Sigmoid colon (tissue), 4 donors: ENCODE measurements at regions not wholly inside any gene's neighbourhood (a gene's known extent, or its start where the extent isn't known, plus 50 kb on each side); places are given as distances from the start of the nearest gene placed in this dataset.

Experiments used
- CTCF ChIP-seq, 4 experiments: fragments of 450-650 bp in 3 of 4; fragments of 200-600 bp in 1 of 4; IDR thresholded peaks; one replicate each; pipeline ENCODE4 v1.5.1; 2016 to 2019; ENCODE audit warnings: antibody characterized with exemption in 4 of 4, mild to moderate bottlenecking in 3 of 4, moderate library complexity in 2 of 4
- EP300 ChIP-seq, 4 donors: sonication (generic); formaldehyde crosslinking; IDR thresholded peaks; one replicate each; pipeline ENCODE4 v1.6.1; 2017; ENCODE audit warnings: antibody characterized with exemption in 4 of 4
- POLR2A ChIP-seq, 2 donors: fragments of 450-650 bp; IDR thresholded peaks; one replicate each; pipeline ENCODE4 v1.6.1; 2016; ENCODE audit warnings: antibody characterized with exemption in 2 of 2, mild to moderate bottlenecking in 2 of 2, moderate library complexity in 2 of 2
- POLR2AphosphoS5 ChIP-seq, 4 donors: sonication (generic); formaldehyde crosslinking; IDR thresholded peaks; one replicate each; pipeline ENCODE4 v1.6.1; 2017; ENCODE audit warnings: antibody characterized with exemption in 4 of 4

- TF ChIP-seq CTCF (IDR thresholded peaks at IDR 0.05) (no peak), POLR2A (IDR thresholded peaks at IDR 0.05) (no peak), POLR2AphosphoS5 (IDR thresholded peaks at IDR 0.05) (no peak), EP300 (IDR thresholded peaks at IDR 0.05) (no peak)
Measured at GRCh38 chr6:113353392-113353791, 503.8 kb upstream of the MARCKS start.
